K562 (cell line): ENCODE measurements at regions not wholly inside any gene's neighbourhood (a gene's known extent, or its start where the extent isn't known, plus 50 kb on each side); places are given as distances from the start of the nearest gene placed in this dataset.

ENCODE experiments used
- E2F6 ChIP-seq, 2 experiments: IDR thresholded peaks; 2 replicates each; pipeline ENCODE4 v1.6.1; 2011; ENCODE audit warnings: borderline replicate concordance in 1 of 2, control low read depth in 1 of 2, low read depth in 1 of 2, low read length in 1 of 2, mild to moderate bottlenecking in 1 of 2, mixed read lengths in 1 of 2, moderate library complexity in 1 of 2; ENCODE audit not compliant: insufficient read depth in 1 of 2, insufficient read length in 1 of 2, poor library complexity in 1 of 2, severe bottlenecking in 1 of 2; ENCODE audit errors: extremely low read depth in 1 of 2
- KDM1A ChIP-seq, 2 experiments: fragments of 450-650 bp; IDR thresholded peaks; 2 replicates each; pipeline ENCODE4 v1.6.1; 2016; ENCODE audit warnings: mild to moderate bottlenecking in 2 of 2
- KDM5B ChIP-seq: fragments of 200-600 bp; sonication (generic); IDR thresholded peaks from 2 replicates; pipeline ENCODE4 v1.6.1; 2012; ENCODE audit warnings: low read depth, mild to moderate bottlenecking, moderate library complexity, low read length, control low read depth, inconsistent platforms; ENCODE audit not compliant: insufficient replicate concordance
- LEF1 ChIP-seq: fragments of 450-650 bp; IDR thresholded peaks from 2 replicates; pipeline ENCODE4 v1.6.1; 2016; ENCODE audit warnings: mild to moderate bottlenecking
- SETDB1 ChIP-seq: IDR thresholded peaks from one replicate; pipeline ENCODE4 v1.6.1; 2012; ENCODE audit warnings: low read length, control low read depth, inconsistent platforms
- TCF7L2 ChIP-seq: fragments of 150-350 bp; IDR thresholded peaks from 2 replicates; pipeline ENCODE4 v1.6.1; 2016; ENCODE audit warnings: low read depth, mild to moderate bottlenecking, low read length, moderate library complexity
- VEZF1 ChIP-seq: fragments of 200-800 bp; sonication (Bioruptor generic); IDR thresholded peaks from 2 replicates; pipeline ENCODE4 v1.6.1; 2017; ENCODE audit warnings: missing genetic modification characterization, missing compliant biosample characterization
- ZNF140 ChIP-seq: fragments of 250-450 bp; sonication (Bioruptor Pico); IDR thresholded peaks from 2 replicates; pipeline ENCODE4 v1.8.0; 2021; ENCODE audit warnings: moderate library complexity, mild to moderate bottlenecking, inconsistent platforms
- ZNF263 ChIP-seq: sonication (generic); formaldehyde crosslinking; IDR thresholded peaks from 2 replicates; pipeline ENCODE4 v1.8.0; 2022; ENCODE audit warnings: mild to moderate bottlenecking, missing genetic modification reagents, borderline replicate concordance
- ZSCAN29 ChIP-seq: fragments of 450-650 bp; IDR thresholded peaks from 2 replicates; pipeline ENCODE4 v1.6.1; 2017

- no peak for TF ChIP-seq ZNF263 (CRISPR knock-in tag)
- no peak for TF ChIP-seq KDM5B
- TF ChIP-seq KDM1A (IDR thresholded peaks at IDR 0.05), result no peak
- no peak for TF ChIP-seq ZSCAN29
- TF ChIP-seq LEF1, result no peak
- no peak for TF ChIP-seq E2F6 (IDR thresholded peaks at IDR 0.05; ENCODE audit: borderline replicate concordance in 1 of 2, extremely low read depth in 1 of 2, insufficient read depth in 1 of 2, insufficient read length in 1 of 2, low read depth in 1 of 2, low read length in 1 of 2, poor library complexity in 1 of 2, severe bottlenecking in 1 of 2)
- no peak for TF ChIP-seq VEZF1 (CRISPR knock-in tag)
- TF ChIP-seq TCF7L2, result no peak
- TF ChIP-seq ZNF140 (CRISPR knock-in tag), result no peak
- TF ChIP-seq SETDB1, result no peak
Measured at GRCh38 chr3:63067999-63068645, 192.9 kb upstream of the CADPS start.
